ENCODE measurements at regions not wholly inside any gene's neighbourhood (a gene's known extent, or its start where the extent isn't known, plus 50 kb on each side); places are given as distances from the start of the nearest gene placed in this dataset.

DNA sequence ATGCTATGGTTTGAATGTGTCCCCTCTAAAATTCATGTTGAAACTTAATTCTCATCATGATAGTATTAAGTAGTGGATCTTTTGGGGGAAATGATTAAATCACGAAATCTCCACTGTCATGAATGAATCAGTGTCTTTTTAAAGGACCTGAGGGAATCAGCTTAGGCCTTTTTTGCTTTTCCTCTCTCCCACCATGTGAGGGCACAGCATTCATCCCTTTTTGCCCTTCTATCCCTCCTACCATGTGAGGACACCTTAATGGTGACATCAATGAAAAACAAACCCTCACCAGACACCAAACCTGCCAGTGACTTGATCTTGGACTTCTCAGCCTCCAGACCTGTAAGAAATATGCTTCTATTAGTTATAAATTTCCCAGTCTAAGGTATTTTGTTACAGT lies 247.1 kb upstream of the UBE2E3 start:
- DNase-seq: no peak

DNA sequence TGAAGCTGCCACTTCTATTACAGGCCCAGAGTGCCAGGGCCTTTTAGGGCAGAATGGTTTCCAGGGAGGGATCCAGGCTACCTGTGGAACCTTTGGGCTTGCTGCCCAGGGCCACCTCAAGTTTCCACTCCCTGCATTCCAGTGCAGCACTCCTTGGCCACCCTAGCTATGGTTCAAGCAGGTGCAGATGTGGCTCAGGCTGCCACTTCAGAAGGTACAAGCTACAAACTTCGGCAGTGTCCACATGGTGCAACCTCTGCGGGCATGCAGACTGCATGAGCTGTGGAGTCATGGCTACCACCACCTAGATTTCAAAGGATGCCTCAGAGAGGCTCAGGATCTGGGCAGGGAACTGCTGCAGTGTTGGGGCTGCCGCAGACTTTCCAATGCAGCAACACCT lies 248.1 kb upstream of the UBE2E3 start:
- DNase-seq: no peak

DNA sequence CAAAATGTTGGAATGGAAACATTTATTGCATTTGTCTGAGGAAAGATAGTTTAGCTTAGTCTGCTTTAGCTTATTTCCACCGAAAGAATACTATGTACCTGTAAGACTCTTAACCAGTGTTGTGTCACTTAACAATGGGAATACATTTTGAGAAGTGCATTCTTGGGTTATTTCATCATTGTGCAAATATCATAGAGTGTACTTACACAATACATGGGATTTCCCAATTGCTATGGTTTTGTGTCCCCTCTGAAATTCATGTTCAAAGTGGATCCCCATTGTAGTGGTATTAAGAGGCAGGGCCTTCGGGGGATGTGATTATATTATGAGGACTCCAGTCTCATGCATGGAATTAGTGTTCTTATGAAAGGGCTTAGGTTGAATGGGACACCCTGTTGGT lies 249.4 kb upstream of the UBE2E3 start:
- DNase-seq: peak; percentile 11

DNA sequence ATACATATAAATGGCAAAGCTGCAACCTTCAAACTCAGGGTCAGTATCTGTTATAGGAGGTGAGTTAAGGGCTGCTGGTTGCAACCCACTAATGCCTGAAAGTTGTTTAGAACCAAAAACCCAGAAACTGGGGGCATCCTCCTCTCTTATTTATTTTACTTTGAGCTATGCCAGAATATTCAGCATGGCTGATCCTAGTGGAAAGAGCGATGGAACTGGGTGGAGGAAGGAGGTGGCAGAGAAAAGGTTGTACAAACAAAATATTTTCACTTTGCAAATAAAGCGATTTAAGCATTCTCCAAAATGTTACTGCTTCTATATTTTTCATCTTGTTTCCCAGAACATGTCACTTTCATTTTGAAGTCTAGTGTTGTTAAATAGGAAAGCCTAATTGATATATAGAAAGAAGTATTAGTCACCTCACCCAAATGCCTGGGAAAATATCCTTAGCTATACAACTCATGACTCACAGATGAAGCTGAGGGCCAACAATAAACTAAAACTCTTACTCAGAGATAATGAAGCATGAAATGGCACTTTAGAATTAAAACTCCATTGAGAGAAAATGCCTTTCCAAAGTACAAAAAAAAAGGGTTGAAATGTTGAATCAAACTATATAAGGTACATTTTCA lies 251.4 kb upstream of the UBE2E3 start:
- no peak for DNase-seq

DNA sequence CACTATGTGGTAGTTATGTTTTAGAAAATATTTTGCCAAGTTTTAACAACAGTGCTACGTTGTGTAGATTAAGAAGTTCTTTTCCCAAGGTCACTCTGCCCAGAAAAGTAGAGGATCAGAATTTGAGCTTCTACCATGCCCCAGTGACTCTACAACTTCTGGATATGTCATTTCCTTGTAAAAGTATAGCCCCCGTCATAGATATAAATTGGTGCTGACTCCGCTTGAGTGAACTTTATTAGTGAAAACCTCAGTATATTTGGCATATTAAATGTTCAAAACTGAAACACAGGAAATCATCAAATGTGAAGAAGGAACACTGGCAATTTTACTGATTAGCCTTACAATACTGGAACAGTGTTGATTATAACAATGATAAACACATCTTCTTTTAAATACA lies 256.7 kb upstream of the UBE2E3 start:
- no peak for DNase-seq

DNA sequence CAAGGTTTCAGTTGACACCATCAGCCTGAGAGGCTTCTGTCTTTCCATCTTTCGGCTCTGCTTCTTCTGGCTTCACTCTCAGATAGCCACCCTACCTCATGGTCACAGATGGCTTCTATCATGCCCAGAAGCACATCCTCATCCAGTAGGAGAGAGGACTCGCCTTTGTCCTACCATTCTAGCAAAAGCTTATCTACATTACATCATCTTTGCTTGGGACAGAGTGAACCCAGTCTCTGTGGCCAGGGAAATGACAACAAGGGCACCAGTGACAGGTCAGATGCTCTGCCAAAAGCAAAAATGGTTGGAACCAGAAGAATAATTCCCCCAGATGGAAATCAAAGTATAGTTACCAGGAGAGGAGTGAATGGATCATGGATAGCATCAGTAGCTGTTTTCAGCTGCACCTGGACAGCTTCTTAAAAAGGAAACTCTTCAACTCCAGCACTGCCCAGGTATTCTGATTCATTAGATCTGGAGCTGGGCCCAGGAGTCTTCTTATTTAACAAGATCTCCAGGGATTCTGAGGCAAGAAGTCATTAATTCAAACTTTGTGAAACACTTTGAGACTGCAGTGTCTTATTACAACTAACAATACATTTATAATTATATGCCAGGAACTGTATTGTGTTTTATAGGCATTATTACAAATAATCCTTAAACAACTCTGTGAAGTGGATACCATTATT lies 257.7 kb upstream of the UBE2E3 start:
- no peak for DNase-seq

DNA sequence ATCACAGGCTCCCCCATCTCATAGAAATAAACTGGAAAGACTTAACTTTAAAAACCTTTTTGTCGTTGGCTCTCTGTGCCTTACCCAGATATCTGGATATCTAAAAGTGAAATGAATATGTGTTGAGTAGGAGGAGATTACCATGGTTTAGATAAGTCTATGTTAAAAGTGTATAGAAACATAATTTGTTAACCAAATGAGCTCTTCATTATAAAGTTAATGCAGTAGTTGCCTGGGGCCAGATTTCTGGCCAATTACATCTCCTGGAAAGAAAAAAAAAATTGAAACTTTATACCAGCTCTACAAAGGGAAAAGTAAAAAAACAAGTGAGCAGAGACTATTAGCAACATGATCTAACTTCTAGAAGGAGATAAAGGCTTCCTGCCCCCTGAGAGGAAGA lies 259.6 kb upstream of the UBE2E3 start:
- no peak for DNase-seq

DNA sequence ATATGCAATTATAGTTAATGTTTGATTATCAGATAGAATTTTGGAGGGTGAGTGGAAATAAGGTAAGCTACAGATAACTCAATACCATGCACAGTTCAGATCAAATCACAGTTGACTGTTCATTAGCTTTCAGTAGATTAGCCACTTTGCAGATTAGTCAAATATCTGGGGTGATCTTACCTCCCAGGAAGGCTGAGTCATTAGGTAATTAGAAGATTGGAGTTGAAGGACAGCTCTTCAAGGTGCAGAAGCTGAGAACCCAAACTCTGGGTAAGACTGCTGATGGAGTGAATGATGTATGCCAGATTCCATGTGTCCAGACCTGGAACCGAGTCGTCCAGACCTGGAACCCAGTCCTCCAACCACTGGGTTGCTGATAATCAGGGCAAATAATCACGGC lies 262.8 kb upstream of the UBE2E3 start:
- no peak for DNase-seq

DNA sequence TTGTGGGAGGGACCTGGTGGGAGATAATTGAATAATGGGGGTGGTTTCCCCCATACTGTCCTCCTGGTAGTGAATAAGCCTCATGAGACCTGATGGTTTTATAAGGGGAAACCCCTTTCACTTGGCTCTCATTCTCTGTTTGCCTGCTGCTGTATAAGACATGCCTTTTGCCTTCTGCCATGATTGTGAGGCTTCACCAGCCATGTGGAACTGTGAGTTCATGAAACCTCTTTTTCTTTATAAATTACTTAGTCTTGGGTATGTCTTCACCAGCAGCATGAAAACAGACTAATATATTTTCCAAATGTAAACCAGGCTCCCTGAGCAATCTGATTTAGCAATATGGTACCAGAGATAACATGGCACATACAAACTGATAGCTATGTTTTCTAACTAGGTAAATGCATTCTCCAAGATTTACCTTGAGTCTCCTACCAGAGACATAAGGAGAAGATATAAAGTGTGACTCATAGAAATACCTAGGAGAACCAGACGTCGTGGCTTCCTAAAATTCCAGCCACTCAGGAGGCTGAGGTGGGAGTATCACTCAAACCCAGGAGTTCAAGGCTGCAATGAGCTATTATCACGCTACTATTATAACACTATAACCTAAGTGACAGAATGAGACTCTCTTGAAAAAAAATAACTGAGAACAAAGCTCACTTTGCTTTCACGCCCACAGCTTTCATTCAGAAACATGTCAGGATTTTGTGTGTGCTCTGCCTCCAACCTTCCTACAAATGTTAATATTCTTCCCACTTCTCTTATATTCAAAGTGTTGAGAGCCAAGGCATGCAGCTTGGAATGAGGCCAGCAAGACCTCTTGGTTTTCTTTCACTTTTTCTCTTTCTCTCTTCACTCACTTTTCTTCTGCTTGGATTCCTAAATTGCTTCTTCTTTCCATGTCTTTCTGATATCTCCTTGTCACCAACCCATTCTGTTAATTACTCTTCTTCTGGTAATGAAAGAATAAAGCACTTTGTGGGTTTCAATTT lies 263.9 kb upstream of the UBE2E3 start:
- no peak for DNase-seq

DNA sequence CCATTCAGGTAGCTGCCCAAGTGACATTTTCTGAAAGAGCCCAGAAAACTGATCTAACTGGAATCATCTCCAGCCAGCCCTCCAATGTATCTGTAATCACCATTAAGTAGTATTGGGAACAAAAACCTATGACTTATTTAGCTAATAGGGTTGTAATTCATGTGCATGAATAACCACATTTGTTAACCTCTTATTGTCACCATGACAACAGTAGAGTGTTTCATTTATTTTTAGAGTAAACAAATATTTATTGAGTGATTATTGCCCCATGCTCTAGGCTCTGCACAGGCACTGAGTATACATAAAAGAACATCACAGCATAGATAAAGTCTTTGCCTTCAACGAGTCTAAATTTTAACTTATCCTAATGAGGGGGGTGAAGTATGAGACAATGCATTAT lies 265.4 kb upstream of the UBE2E3 start:
- DNase-seq: no peak

DNA sequence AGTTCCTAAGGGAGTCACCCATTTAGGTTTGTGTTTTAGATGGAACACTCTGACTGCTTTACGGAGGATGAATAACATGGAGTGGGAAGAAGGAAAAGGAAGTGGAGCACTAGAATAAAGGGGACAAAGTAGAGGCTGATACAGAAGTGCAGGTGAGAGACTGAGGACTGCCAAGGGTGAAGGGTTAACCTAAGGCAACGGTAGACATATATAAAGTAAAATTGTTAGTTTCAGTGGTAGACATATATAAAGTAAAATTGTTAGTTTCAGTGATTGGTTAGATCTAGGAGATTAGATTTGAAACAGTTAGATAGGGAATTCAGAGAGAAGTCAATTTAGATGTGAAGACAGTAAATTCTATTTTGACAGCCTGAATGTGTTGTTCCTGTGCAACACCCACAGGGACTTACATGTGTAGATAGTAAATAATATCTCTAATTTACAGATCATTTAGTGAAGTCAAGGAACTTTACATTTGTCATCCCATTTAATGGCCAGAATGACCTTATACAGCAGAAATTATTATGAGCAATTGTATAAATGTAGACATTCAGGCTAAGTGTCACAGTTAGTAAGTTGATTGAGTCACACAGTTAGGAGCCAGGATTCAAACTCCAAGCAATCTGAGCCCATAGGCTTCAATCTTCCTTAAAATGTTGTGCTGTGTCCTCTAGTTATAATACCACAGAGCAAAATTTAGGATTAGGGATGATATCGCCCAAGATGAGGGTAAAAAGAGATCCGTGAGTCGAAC lies 270.8 kb upstream of the UBE2E3 start:
- DNase-seq: no peak

DNA sequence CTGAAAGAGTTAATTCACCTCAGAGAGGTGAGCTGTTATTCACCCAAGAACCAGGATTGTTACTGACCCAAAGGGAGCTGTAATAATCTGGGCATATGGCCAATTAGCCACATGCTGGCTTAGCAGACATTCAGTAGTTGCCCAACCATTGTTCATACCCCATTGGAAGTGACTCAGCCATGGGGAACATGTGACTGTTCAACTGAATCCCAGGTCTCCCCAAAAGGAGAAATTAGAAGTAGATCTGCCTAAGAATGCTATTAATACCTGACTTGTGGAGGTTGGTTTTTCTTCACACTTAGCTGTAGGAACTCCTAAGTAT lies 272.6 kb upstream of the UBE2E3 start:
- DNase-seq: peak; percentile 2

DNA sequence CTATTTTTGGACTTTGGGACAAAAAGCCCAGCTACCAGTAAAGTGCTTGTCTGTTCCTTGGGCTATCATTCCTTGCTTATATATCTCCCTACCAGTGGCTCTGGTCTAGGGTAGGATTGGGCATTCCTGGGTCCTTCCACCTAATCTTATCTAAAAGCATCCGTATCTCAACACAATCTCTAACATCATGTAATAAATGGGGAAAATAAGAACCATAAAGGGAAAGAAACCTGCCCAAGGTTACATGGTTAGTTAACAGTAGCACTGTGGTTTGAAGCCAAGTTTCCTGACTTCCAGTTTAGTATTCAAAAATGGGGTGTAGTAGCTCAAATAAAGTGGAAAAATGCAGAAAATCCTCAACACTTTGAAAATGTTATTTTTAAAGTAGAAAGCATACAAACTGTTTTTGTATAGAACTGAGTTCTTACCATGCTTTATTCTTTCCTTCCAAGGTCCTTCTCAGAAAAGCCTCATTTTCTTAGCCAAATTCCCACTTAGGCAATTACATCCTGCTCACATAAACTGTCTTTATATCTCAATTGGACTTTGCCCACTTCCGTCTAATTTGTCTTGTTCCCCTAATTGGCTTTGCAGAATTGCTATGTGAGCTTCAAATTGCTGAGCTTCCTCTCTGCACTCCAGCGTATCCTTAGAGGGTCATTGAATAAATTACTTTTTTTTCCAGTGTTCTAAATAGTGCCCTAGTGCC lies 273.1 kb upstream of the UBE2E3 start:
- no peak for DNase-seq

DNA sequence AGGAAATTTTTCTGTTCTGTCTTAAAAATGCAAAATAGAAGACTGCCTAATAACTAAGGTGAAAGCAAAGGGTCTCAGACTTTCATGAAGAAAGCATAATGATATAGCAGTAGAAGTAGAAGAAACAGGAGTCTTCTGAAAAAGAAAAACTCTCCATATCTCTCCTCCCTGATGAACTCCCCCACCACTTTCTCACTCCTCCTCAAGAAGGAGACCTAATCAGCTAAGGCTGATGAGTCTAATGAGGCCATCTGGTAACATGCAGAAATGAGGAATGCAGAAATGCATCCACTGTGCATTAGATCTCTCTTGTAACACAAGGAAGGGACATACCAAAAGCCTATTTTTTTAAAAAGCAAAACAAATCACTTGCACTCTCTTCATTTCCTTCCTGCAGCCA lies 273.7 kb upstream of the UBE2E3 start:
- DNase-seq: no peak

DNA sequence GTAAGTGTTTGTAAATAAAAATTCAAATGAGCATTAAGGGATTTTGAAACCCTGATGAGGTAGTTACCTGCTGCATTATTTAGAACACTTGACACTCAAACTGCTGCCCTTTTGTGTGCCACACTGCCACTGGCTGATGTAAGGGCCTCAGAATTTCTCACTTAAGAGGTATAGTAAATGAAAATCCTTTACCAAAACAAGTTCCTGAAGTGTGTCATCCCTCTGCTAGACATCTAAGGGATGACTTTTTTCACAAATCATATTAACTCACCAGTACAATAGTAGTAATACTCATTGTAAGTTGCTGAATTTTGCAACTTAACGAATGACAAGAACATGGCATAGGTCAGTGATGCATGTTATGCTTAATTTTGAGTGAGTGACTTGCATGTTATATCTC lies 274.9 kb upstream of the UBE2E3 start:
- DNase-seq: no peak

DNA sequence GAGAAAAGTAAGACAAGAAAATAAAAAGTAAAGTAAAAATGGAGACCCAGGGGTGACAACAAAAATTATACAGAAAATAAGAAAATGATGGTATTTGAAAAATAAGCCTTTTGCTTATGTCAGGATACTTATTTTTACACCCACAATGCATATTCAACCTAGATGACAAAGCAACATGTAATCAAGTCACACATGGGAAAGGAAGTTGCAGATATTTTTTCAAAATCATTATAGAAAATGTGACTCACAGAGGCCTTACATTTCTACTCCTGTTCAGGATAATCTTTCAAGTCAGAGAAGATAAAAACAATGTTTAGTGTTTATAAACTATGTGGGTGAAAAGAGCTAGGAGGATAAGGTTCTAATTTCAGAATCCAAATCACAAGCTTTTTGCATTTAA lies 275.3 kb upstream of the UBE2E3 start:
- no peak for DNase-seq

DNA sequence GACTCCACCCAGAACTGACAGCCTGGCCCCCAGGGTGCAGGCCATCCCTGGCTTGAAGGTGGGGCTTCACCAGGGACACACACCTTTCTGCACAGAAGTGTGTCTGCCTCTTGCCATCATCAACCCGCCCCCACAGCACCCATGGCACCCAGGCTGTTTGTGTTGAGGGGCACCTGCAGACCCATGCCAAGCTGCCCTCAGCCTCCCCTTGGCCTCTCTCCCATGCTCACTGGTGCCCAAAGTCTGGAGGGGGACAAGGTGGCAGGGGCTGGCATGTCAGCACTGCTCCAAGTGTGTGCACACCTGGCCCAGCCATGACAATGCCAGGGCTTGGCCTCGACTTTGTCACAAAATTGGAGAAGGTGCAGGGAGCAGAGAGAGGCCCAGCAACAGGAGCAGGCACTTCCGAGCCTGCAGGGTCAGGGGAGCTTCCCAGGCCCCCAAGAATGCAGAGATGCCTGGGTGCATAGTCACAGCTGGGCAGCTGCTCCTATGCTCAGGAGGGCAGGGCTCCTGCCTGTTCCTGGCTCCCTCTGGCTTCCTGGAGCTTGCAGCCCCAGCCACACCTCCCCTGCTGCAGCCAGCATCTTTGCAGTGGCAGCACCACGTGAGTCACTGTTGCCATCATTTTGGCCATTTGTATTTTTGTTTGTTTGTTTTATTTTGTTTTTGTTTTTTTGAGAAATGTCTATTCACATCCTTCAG lies 280.6 kb upstream of the UBE2E3 start:
- no peak for DNase-seq

DNA sequence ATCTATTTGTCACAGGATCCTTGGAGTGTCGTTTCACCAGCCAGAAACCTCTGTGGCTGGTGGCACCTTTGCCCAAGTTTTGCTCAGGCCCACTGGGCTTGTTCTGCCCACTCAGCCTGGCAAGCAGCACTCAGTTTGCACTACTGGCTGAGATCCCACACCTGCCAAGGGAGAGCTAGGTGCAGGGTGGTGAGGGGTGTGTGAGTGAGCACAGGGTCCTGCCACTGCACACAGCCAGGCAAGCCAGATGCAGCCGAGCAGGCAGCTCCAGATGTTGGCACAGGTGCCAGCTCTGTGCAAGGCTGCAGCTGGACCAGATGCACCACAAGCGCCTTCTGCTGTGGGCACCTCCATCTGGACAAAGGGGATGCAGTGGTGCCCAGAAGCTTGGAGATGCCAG lies 281.7 kb upstream of the UBE2E3 start:
- DNase-seq: no peak

DNA sequence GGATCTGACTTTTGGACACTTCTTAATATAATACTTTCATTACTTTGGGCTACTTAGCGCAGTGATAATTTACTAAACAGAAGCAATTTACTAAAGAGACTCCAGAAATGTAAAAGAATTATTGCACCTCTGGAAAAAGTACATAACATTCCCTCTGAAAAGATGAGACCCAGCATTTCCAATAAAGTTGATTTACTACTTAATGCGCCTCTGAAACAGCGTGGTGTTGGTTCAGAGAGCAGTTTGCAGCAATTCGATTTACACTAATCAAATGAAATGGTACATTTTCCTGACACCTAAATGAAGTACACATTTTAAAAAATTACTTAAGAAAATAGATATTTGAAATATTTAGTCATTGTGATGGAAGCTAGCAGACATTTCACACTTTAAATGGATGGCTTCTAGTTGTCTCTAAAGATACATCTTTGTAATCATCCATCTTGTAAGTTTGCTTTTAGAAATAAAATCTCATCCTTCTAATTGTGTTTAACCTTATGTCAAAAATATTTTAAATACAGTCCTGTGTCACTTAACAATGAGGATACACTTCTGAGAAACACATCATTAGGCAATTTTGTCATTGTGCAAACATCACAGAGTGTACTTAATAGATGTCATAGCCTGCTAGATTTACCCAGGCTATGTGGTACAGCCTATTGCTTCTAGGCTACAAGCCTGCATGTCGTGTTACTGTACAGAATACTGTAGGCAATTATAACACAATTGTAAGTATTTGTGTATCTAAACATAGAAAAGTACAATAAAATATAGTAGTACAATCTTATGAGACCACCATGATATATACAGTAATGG lies 284.6 kb upstream of the UBE2E3 start:
- DNase-seq: no peak

DNA sequence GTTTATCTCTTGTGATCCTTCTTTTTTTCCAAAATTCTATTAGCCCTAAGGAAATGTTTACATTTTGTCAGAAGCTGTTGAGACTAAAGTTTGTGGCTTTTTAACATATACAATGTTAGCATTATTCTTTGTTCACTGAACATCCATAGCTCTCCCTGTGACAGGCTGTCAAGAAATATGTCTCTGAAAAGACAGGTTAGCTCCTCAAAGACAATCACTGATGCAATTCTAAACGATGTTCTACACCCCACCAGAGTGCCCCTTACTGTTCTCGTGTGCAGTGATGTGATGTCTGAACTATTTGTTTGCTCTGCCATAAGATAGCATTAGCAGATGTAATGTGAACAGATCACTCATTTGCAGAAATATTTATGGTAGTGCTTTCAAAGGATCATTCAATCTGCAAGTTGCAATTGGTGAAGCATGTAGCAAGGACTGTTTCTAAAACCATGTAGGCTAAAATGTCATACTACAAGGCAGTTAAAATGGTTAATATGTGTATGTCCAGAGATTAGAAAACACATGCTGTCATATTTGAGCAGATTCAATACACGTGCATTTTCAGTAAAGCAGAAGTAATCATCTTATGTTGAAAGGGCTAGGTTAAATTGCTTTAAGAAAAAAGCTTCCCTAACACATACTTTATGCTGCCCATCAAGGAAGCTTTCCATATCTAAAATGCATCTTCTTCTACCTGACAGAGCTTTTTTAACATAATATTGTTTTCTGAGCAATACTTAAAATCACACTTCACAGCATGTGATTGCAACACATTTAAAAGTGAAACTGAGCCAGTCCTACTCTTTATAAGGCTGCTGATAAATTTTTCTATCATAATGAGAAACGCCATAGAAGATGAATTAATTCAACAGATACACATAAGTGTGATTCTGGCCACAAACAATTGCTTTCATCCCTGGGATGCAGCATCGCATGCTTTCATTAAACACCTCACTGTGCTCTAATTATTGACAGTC lies 285.7 kb upstream of the UBE2E3 start:
- DNase-seq: no peak

Data from hematopoietic multipotent progenitor cell treated with erythropoietin and hydrocortisone succinate and interleukin-3 and kit ligand, for 4 days (in vitro differentiated cells).